IMR-90 (cell line): ENCODE measurements at regions not wholly inside any gene's neighbourhood (a gene's known extent, or its start where the extent isn't known, plus 50 kb on each side); places are given as distances from the start of the nearest gene placed in this dataset.

ENCODE experiments used
- ATAC-seq: fragments of 200-7000 bp; cut with Tn5 transposase; 2 replicates; pipeline ENCODE4 v1.9.1; 2020; ENCODE audit warnings: low read depth, mild to moderate bottlenecking, moderate library complexity
- BruUV-seq: library from RNA; stranded (reverse); fragments of 400-500 nt; replicated peaks from 2 replicates; lab custom pipeline; 2021; lab: Mats Ljungman, UMichigan
- CTCF ChIA-PET: fragments of 300-600 bp; formaldehyde crosslinking; extraction: SDS; loops from one replicate; lab custom pipeline; 2021; ENCODE audit warnings: antibody characterized with exemption; lab: Yijun Ruan, JAX
- POLR2A ChIA-PET: fragments of 300-600 bp; sonication (Branson Sonifier 250); formaldehyde crosslinking; loops from one replicate; lab custom pipeline; 2022; ENCODE audit warnings: antibody characterized with exemption; ENCODE audit not compliant: unreplicated experiment; lab: Charles Lee
- DNase-seq: peaks from one replicate; pipeline ENCODE4 v3.0.0; 2013
- H2AFZ ChIP-seq: replicated peaks from 2 replicates; pipeline ENCODE3; 2013; ENCODE audit warnings: low read length, mild to moderate bottlenecking; ENCODE audit not compliant: poor library complexity
- H2AK5ac ChIP-seq: 2 replicates; pipeline ENCODE4 v1.6.1; 2013; ENCODE audit warnings: low read depth, low read length, inconsistent platforms
- H2AK9ac ChIP-seq: replicated peaks from 2 replicates; pipeline ENCODE3; 2013; ENCODE audit warnings: mild to moderate bottlenecking, low read depth, low read length, moderate library complexity; ENCODE audit not compliant: poor library complexity
- H2BK120ac ChIP-seq: 2 replicates; pipeline ENCODE4 v1.6.1; 2013; ENCODE audit warnings: low read depth, low read length, inconsistent platforms
- H2BK15ac ChIP-seq: 3 replicates; pipeline ENCODE4 v1.6.1; 2013; ENCODE audit warnings: low read depth, low read length, inconsistent platforms
- H2BK20ac ChIP-seq: 2 replicates; pipeline ENCODE4 v1.6.1; 2013; ENCODE audit warnings: low read depth, mild to moderate bottlenecking, inconsistent platforms, low read length, moderate library complexity
- H2BK5ac ChIP-seq: 2 replicates; pipeline ENCODE4 v1.6.1; 2013; ENCODE audit warnings: mild to moderate bottlenecking, low read depth, low read length, inconsistent platforms; ENCODE audit not compliant: poor library complexity, severe bottlenecking
- H3K14ac ChIP-seq: replicated peaks from 2 replicates; pipeline ENCODE4 v1.6.1; 2013; ENCODE audit warnings: low read depth, low read length, inconsistent platforms
- H3K18ac ChIP-seq: 2 replicates; pipeline ENCODE4 v1.6.1; 2013; ENCODE audit warnings: low read depth, low read length, control low read depth
- H3K23ac ChIP-seq: 2 replicates; pipeline ENCODE4 v1.6.1; 2013; ENCODE audit warnings: low read depth, low read length, inconsistent platforms
- H3K27ac ChIP-seq: 2 replicates; pipeline ENCODE4 v1.5.1; 2013; ENCODE audit warnings: mild to moderate bottlenecking, control low read depth, low read length; ENCODE audit not compliant: insufficient read depth
- H3K27me3 ChIP-seq: 2 replicates; pipeline ENCODE4 v1.6.1; 2013; ENCODE audit warnings: low read length; ENCODE audit not compliant: control insufficient read depth, insufficient read depth
- H3K36me3 ChIP-seq: 2 replicates; pipeline ENCODE4 v1.6.1; 2013; ENCODE audit warnings: low read length, mixed read lengths; ENCODE audit not compliant: control insufficient read depth, insufficient read depth
- H3K4ac ChIP-seq: 2 replicates; pipeline ENCODE4 v1.6.1; 2013; ENCODE audit warnings: low read depth, low read length, inconsistent platforms
- H3K4me1 ChIP-seq: 2 replicates; pipeline ENCODE4 v1.6.1; 2013; ENCODE audit warnings: low read length, mixed read lengths; ENCODE audit not compliant: control insufficient read depth, insufficient read depth
- H3K4me2 ChIP-seq: 2 replicates; pipeline ENCODE4 v1.6.1; 2013; ENCODE audit warnings: low read depth, mild to moderate bottlenecking, control low read depth, low read length, moderate library complexity
- H3K4me3 ChIP-seq: 2 replicates; pipeline ENCODE4 v1.5.1; 2013; ENCODE audit warnings: low read depth, mild to moderate bottlenecking, control low read depth, low read length, moderate library complexity; ENCODE audit not compliant: insufficient read depth
- H3K56ac ChIP-seq: 2 replicates; pipeline ENCODE4 v1.6.1; 2013; ENCODE audit warnings: low read length, inconsistent platforms; ENCODE audit not compliant: insufficient read depth; ENCODE audit errors: extremely low read depth
- H3K79me1 ChIP-seq, 2 experiments: 2 replicates each; pipeline ENCODE4 v1.6.1; 2013; ENCODE audit warnings: low read length in 2 of 2, inconsistent platforms in 1 of 2, low read depth in 1 of 2
- H3K9ac ChIP-seq: 2 replicates; pipeline ENCODE4 v1.6.1; 2013; ENCODE audit warnings: low read depth, low read length, control low read depth
- H3K9me1 ChIP-seq: 2 replicates; pipeline ENCODE4 v1.6.1; 2013; ENCODE audit warnings: low read length, inconsistent platforms; ENCODE audit not compliant: insufficient read depth
- H3K9me3 ChIP-seq: 2 replicates; pipeline ENCODE4 v1.6.1; 2013; ENCODE audit warnings: low read length; ENCODE audit not compliant: control insufficient read depth, insufficient read depth
- H4K20me1 ChIP-seq: 2 replicates; pipeline ENCODE4 v1.6.1; 2013; ENCODE audit warnings: low read length, inconsistent platforms; ENCODE audit not compliant: insufficient read depth
- H4K5ac ChIP-seq: 2 replicates; pipeline ENCODE4 v1.6.1; 2013; ENCODE audit warnings: mild to moderate bottlenecking, low read depth, low read length, control low read depth
- H4K8ac ChIP-seq, 2 experiments: 2 replicates each; pipeline ENCODE4 v1.6.1; 2013; ENCODE audit warnings: low read depth in 2 of 2, low read length in 2 of 2, control low read depth in 1 of 2, inconsistent platforms in 1 of 2
- H4K91ac ChIP-seq: 2 replicates; pipeline ENCODE4 v1.6.1; 2013; ENCODE audit warnings: low read depth, low read length, inconsistent platforms; ENCODE audit not compliant: insufficient read depth
- BHLHE40 ChIP-seq: fragments of 150-350 bp; IDR thresholded peaks from 2 replicates; pipeline ENCODE4 v1.6.1; 2016; ENCODE audit warnings: mild to moderate bottlenecking, low read depth, low read length
- CEBPB ChIP-seq: IDR thresholded peaks from 2 replicates; pipeline ENCODE4 v1.6.1; 2012; ENCODE audit warnings: low read depth, low read length, improper control_type of control experiment
- CHD1 ChIP-seq: IDR thresholded peaks from 2 replicates; pipeline ENCODE4 v1.6.1; 2012; ENCODE audit warnings: low read depth, low read length, improper control_type of control experiment
- CTCF ChIP-seq: conservative IDR thresholded peaks from 2 replicates; pipeline ENCODE4 v1.5.1; 2012; ENCODE audit warnings: mild to moderate bottlenecking, low read depth, low read length, improper control_type of control experiment
- ELK1 ChIP-seq: fragments of 150-350 bp; IDR thresholded peaks from 2 replicates; pipeline ENCODE4 v1.6.1; 2016; ENCODE audit warnings: low read depth, mild to moderate bottlenecking, low read length, moderate library complexity, borderline replicate concordance
- FOS ChIP-seq: fragments of 150-350 bp; IDR thresholded peaks from 2 replicates; pipeline ENCODE4 v1.6.1; 2016; ENCODE audit warnings: low read depth, low read length
- MAFK ChIP-seq: IDR thresholded peaks from 2 replicates; pipeline ENCODE4 v1.6.1; 2012; ENCODE audit warnings: low read depth, low read length, improper control_type of control experiment
- MAZ ChIP-seq: IDR thresholded peaks from 2 replicates; pipeline ENCODE4 v1.6.1; 2012; ENCODE audit warnings: low read depth, mild to moderate bottlenecking, low read length, improper control_type of control experiment, moderate library complexity, borderline replicate concordance
- MXI1 ChIP-seq: IDR thresholded peaks from 2 replicates; pipeline ENCODE4 v1.6.1; 2012; ENCODE audit warnings: low read depth, mild to moderate bottlenecking, low read length, moderate library complexity, borderline replicate concordance
- NFE2L2 ChIP-seq: fragments of 150-350 bp; IDR thresholded peaks from 2 replicates; pipeline ENCODE4 v1.6.1; 2016; ENCODE audit warnings: low read depth, mild to moderate bottlenecking, low read length
- POLR2A ChIP-seq: IDR thresholded peaks from 2 replicates; pipeline ENCODE4 v1.6.1; 2012; ENCODE audit warnings: mild to moderate bottlenecking, low read depth, low read length
- RAD21 ChIP-seq: IDR thresholded peaks from 2 replicates; pipeline ENCODE4 v1.6.1; 2012; ENCODE audit warnings: low read length, improper control_type of control experiment
- RCOR1 ChIP-seq: IDR thresholded peaks from 2 replicates; pipeline ENCODE4 v1.6.1; 2012; ENCODE audit warnings: mild to moderate bottlenecking, low read length, improper control_type of control experiment; ENCODE audit not compliant: insufficient replicate concordance
- RFX5 ChIP-seq: IDR thresholded peaks from 2 replicates; pipeline ENCODE4 v1.8.0; 2012; ENCODE audit warnings: low read depth, mild to moderate bottlenecking, low read length, moderate library complexity
- SMC3 ChIP-seq: fragments of 150-350 bp; IDR thresholded peaks from 2 replicates; pipeline ENCODE4 v1.6.1; 2016; ENCODE audit warnings: low read depth, mild to moderate bottlenecking, antibody characterized with exemption, low read length, moderate library complexity
- USF2 ChIP-seq: fragments of 150-350 bp; IDR thresholded peaks from 2 replicates; pipeline ENCODE4 v1.6.1; 2017; ENCODE audit warnings: mild to moderate bottlenecking, antibody characterized with exemption, low read length, low read depth
- WGBS, 2 experiments: methylation state at CpG; one replicate each; pipeline versions ENCODE4 v1.1.5 to v1.1.7; 2013; ENCODE audit warnings: missing lambda C conversion rate in 2 of 2; ENCODE audit not compliant: insufficient read length in 1 of 2; ENCODE audit errors: extremely low coverage in 2 of 2; 5-methylcytosine and 5-hydroxymethylcytosine counted together
- dilution Hi-C: fragments of 300-500 bp; cut with HindIII; formaldehyde crosslinking; loops from one replicate; pipeline ENCODE4 v1.14.3; 2018; ENCODE audit warnings: low sequenced_read_pairs; ENCODE audit not compliant: unreplicated experiment
- in situ Hi-C: fragments of 300-500 bp; cut with MboI; formaldehyde crosslinking; loops from 3 replicates; pipeline ENCODE4 v1.14.3; 2019; ENCODE audit warnings: low sequenced_read_pairs, inconsistent platforms, mixed read lengths
- intact Hi-C: fragments of 100-400 bp; cut with micrococcal nuclease; formaldehyde crosslinking; loops from 2 replicates; pipeline ENCODE4 v1.10.0; 2022

GRCh38 chr5:110852541-110852940 lies 113.7 kb downstream of the SLC25A46 start:
- no CpG with 5 or more reads among the region's 1 CpG for WGBS, 2 experiments

More at GRCh38 chr5:110852541-110852940, 113.7 kb downstream of the SLC25A46 start:
- TF ChIP-seq RCOR1 (no peak), CTCF (no peak), RFX5 (no peak), NFE2L2 (no peak), MAZ (no peak), ELK1 (no peak), MAFK (no peak), FOS (no peak), POLR2A (no peak), SMC3 (no peak), BHLHE40 (no peak), CHD1 (no peak), USF2 (no peak), RAD21 (no peak), CEBPB (no peak), MXI1 (no peak)
- BruUV-seq = no TSS peak
- H3K9ac ChIP-seq = no peak overlapping the region
- H3K4ac ChIP-seq = no peak overlapping the region
- H3K27me3 ChIP-seq = no peaks in the 10 kb centered on the region
- no peak overlapping the region for H2BK15ac ChIP-seq
- dilution Hi-C loops (no loop called here), intact Hi-C loops (no loop called here), in situ Hi-C loops (no loop called here)
- no peak overlapping the region for H3K18ac ChIP-seq
- CTCF ChIA-PET = no interaction called here
- no peak overlapping the region for H3K4me2 ChIP-seq
- no peaks in the 10 kb centered on the region for H3K9me3 ChIP-seq
- ATAC-seq (no peak), DNase-seq (no peak)
- H3K4me1 ChIP-seq = peaks cover 7% of the 10 kb centered on the region; the same call in 1 of the 2 replicates
- H3K36me3 ChIP-seq = no peaks in the 10 kb centered on the region
- no peak overlapping the region for H2BK20ac ChIP-seq
- POLR2A ChIA-PET = no interaction called here
- H2AK5ac ChIP-seq = no peak overlapping the region
- H2AK9ac ChIP-seq = no peak overlapping the region
- no peak overlapping the region for H2AFZ ChIP-seq
- H3K79me1 ChIP-seq = no peaks in the 10 kb centered on the region
- no peak overlapping the region for H3K56ac ChIP-seq
- no peak overlapping the region for H2BK5ac ChIP-seq
- H3K27ac ChIP-seq = no peak overlapping the region
- H3K23ac ChIP-seq = no peak overlapping the region
- no peak overlapping the region for H4K5ac ChIP-seq
- H3K14ac ChIP-seq = no peak overlapping the region
- H3K4me3 ChIP-seq = no peak overlapping the region
- H4K91ac ChIP-seq = no peak overlapping the region
- no peak overlapping the region for H4K8ac ChIP-seq
- H3K9me1 ChIP-seq = 0 out of 2 replicates have a peak, but pooled peaks cover 3% of the 10 kb centered on the region
- H2BK120ac ChIP-seq = no peak overlapping the region
- H4K20me1 ChIP-seq = no peaks in the 10 kb centered on the region
